ENCODE measurements at regions not wholly inside any gene's neighbourhood (a gene's known extent, or its start where the extent isn't known, plus 50 kb on each side); places are given as distances from the start of the nearest gene placed in this dataset.

DNA sequence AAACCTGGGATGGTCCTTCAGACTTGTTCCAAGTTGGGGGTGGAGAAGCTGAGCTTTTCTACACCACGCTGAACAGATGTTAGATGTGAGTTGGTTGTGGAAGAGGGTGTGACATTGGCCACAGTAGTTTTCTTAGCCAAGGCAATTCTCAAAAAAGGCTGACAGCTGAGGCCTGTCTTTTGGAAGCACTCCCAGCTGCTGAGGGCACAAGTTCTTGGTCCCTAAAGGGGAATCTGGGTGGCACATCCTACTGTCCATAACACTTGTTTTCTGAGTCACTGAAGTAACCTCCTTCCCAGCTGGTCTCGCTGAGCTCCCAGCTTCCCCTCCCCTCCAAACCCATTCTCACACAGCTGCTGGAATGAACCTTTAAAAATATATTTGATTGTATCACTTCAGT lies 375.7 kb upstream of the KIRREL3 start:
- no peak for FAIRE-seq
- no peak overlapping the region for H3K27ac ChIP-seq (ENCODE audit: low read depth, low read length)
- H3K9me3 Mint-ChIP-seq (ENCODE audit: unreplicated experiment): no peaks in the 10 kb centered on the region
- no peaks in the 10 kb centered on the region for H3K36me3 ChIP-seq (ENCODE audit: insufficient read depth, low read length)
- DNase-seq (ENCODE audit: low read depth): no peak
- no peaks in the 10 kb centered on the region for H3K27me3 Mint-ChIP-seq (ENCODE audit: low read depth, unreplicated experiment)
- no peaks in the 10 kb centered on the region for H3K36me3 Mint-ChIP-seq (ENCODE audit: low read depth, unreplicated experiment)
- no peak overlapping the region for H3K4me3 ChIP-seq (ENCODE audit: insufficient read depth, low read depth, low read length)
- H3K4me3 Mint-ChIP-seq (ENCODE audit: unreplicated experiment): no peak overlapping the region
- no peaks in the 10 kb centered on the region for H3K4me1 Mint-ChIP-seq (ENCODE audit: low read depth, unreplicated experiment)
- H4K20me1 ChIP-seq (ENCODE audit: insufficient read depth, low read length): no peaks in the 10 kb centered on the region
- no peak overlapping the region for H3K4me2 ChIP-seq (ENCODE audit: low read length)
- no peaks in the 10 kb centered on the region for H3K27me3 ChIP-seq (ENCODE audit: insufficient read depth, low read length)
- H3K9me3 ChIP-seq (ENCODE audit: insufficient read depth, low read depth, low read length): no peaks in the 10 kb centered on the region
- TF ChIP-seq CTCF (IDR thresholded peaks at IDR 0.05; ENCODE audit: insufficient read depth, low read depth, low read length): no peak
- no peak for TF ChIP-seq EZH2 (IDR thresholded peaks at IDR 0.05; ENCODE audit: insufficient read depth, low read length)
- H3K27ac Mint-ChIP-seq (ENCODE audit: unreplicated experiment): no peak overlapping the region
- H2AFZ ChIP-seq (ENCODE audit: low read depth, low read length): no peak overlapping the region
- H3K9ac ChIP-seq (ENCODE audit: low read length): no peak overlapping the region
- H3K4me1 ChIP-seq (ENCODE audit: insufficient read depth, low read length): no peaks in the 10 kb centered on the region
- H3K79me2 ChIP-seq (ENCODE audit: insufficient read depth, low read length): no peaks in the 10 kb centered on the region

- no peak overlapping the region for H3K27ac ChIP-seq (ENCODE audit: low read depth, low read length)
- no peak for FAIRE-seq
- no peaks in the 10 kb centered on the region for H3K9me3 Mint-ChIP-seq (ENCODE audit: unreplicated experiment)
Measured at GRCh38 chr11:127369356-127369755, 368.8 kb upstream of the KIRREL3 start.

More at GRCh38 chr11:127369356-127369755, 368.8 kb upstream of the KIRREL3 start:
- Histone ChIP-seq H3K36me3 (ENCODE audit: insufficient read depth, low read length) (no peaks in the 10 kb centered on the region), H3K4me1 (ENCODE audit: insufficient read depth, low read length) (no peaks in the 10 kb centered on the region), H3K9me3 (ENCODE audit: insufficient read depth, low read depth, low read length) (peaks cover 3% of the 10 kb centered on the region), H3K79me2 (ENCODE audit: insufficient read depth, low read length) (no peaks in the 10 kb centered on the region), H4K20me1 (ENCODE audit: insufficient read depth, low read length) (no peaks in the 10 kb centered on the region), H3K27me3 (ENCODE audit: insufficient read depth, low read length) (no peaks in the 10 kb centered on the region), H3K9ac (ENCODE audit: low read length) (no peak overlapping the region), H3K4me3 (ENCODE audit: insufficient read depth, low read depth, low read length) (no peak overlapping the region), H2AFZ (ENCODE audit: low read depth, low read length) (no peak overlapping the region), H3K4me2 (ENCODE audit: low read length) (no peak overlapping the region)
- no peak for DNase-seq (ENCODE audit: low read depth)
- Mint-ChIP-seq H3K4me3 (ENCODE audit: unreplicated experiment) (no peak overlapping the region), H3K36me3 (ENCODE audit: low read depth, unreplicated experiment) (no peaks in the 10 kb centered on the region), H3K4me1 (ENCODE audit: low read depth, unreplicated experiment) (no peaks in the 10 kb centered on the region), H3K27me3 (ENCODE audit: low read depth, unreplicated experiment) (no peaks in the 10 kb centered on the region), H3K27ac (ENCODE audit: unreplicated experiment) (no peak overlapping the region)
- no peak for TF ChIP-seq EZH2 (IDR thresholded peaks at IDR 0.05; ENCODE audit: insufficient read depth, low read length)
- no peak for TF ChIP-seq CTCF (IDR thresholded peaks at IDR 0.05; ENCODE audit: insufficient read depth, low read depth, low read length)

Data from astrocyte (in vitro differentiated cells and primary cell).